ENCODE measurements at regions not wholly inside any gene's neighbourhood (a gene's known extent, or its start where the extent isn't known, plus 50 kb on each side); places are given as distances from the start of the nearest gene placed in this dataset.

- Histone ChIP-seq H4K20me1 (ENCODE audit: control insufficient read depth, extremely low read depth, insufficient read depth, low read length) (no peaks in the 10 kb centered on the region), H3K27ac (ENCODE audit: control insufficient read depth, insufficient read depth, low read length) (no peak overlapping the region), H3K36me3 (ENCODE audit: control insufficient read depth in 2 of 2, extremely low read depth in 1 of 2, insufficient read depth in 2 of 2, low read length in 2 of 2) (no peaks in the 10 kb centered on the region), H2AFZ (ENCODE audit: control insufficient read depth, low read length) (no peak overlapping the region), H3K4me3 (ENCODE audit: control insufficient read depth in 2 of 3, extremely low read depth in 1 of 3, insufficient read depth in 2 of 3, low read depth in 1 of 3, low read length in 3 of 3) (no peak overlapping the region), H3K4me1 (ENCODE audit: control insufficient read depth, extremely low read depth, insufficient read depth, low read length) (no peaks in the 10 kb centered on the region), H3K79me2 (ENCODE audit: control insufficient read depth, insufficient read depth, low read length) (no peaks in the 10 kb centered on the region), H3K4me2 (ENCODE audit: control insufficient read depth, extremely low read depth, insufficient read depth, low read depth, low read length) (no peak overlapping the region), H3K9me1 (ENCODE audit: control insufficient read depth, extremely low read depth, insufficient read depth, low read length) (no peaks in the 10 kb centered on the region), H3K9ac (ENCODE audit: control insufficient read depth, extremely low read depth, insufficient read depth, low read length) (no peak overlapping the region), H3K27me3 (ENCODE audit: control insufficient read depth, extremely low read depth, insufficient read depth, low read length) (no peaks in the 10 kb centered on the region), H3K9me3 (ENCODE audit: control insufficient read depth, low read depth, low read length) (no peaks in the 10 kb centered on the region)
- dilution Hi-C loops (cut with MboI; ENCODE audit: extremely low pct_ligation_motif_present, low sequenced_read_pairs), result no loop called here
- DNase-seq (ENCODE audit: low read depth, low spot score) (no peak), FAIRE-seq (no peak)
- TF ChIP-seq EZH2 (IDR thresholded peaks at IDR 0.05; ENCODE audit: low read length), result no peak
- TF ChIP-seq CTCF (optimal IDR thresholded peaks at IDR 0.05 in 1 of 3, IDR thresholded peaks at IDR 0.05 in 1 of 3, conservative IDR thresholded peaks at IDR 0.05 in 1 of 3; ENCODE audit: extremely low read depth in 1 of 3, insufficient read depth in 2 of 3, low read length in 3 of 3), result no peak
Measured at GRCh38 chr5:67610186-67610912, 413.8 kb upstream of the CD180 start.

DNA sequence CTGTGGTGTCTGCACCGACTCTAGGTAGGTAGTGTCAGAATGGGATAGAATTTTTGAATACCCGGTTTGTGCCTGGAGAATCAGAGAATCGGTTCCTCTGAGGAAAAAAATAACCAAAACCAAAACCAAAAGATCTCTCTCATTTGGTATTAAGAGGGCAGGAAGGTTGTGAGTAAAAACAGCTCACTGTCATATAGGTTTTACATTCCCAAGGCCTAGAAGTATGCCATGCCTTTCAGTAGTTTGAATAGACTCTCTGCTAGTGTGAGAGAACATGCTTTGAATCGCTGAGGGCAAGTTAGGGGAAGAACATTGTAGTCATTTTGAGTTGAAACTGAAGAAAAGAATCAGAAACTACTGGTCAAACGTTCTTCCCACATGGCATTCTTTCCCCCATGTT is 411.4 kb upstream of the CD180 start:
- TF ChIP-seq CTCF (optimal IDR thresholded peaks at IDR 0.05 in 1 of 3, IDR thresholded peaks at IDR 0.05 in 1 of 3, conservative IDR thresholded peaks at IDR 0.05 in 1 of 3; ENCODE audit: extremely low read depth in 1 of 3, insufficient read depth in 2 of 3, low read length in 3 of 3), result no peak
- no peak for TF ChIP-seq EZH2 (IDR thresholded peaks at IDR 0.05; ENCODE audit: low read length)
- H3K9ac ChIP-seq (ENCODE audit: control insufficient read depth, extremely low read depth, insufficient read depth, low read length), result no peak overlapping the region
- no peak overlapping the region for H2AFZ ChIP-seq (ENCODE audit: control insufficient read depth, low read length)
- no peaks in the 10 kb centered on the region for H3K9me1 ChIP-seq (ENCODE audit: control insufficient read depth, extremely low read depth, insufficient read depth, low read length)
- H3K4me2 ChIP-seq (ENCODE audit: control insufficient read depth, extremely low read depth, insufficient read depth, low read depth, low read length), result no peak overlapping the region
- no peaks in the 10 kb centered on the region for H3K27me3 ChIP-seq (ENCODE audit: control insufficient read depth, extremely low read depth, insufficient read depth, low read length)
- H3K4me3 ChIP-seq (ENCODE audit: control insufficient read depth in 2 of 3, extremely low read depth in 1 of 3, insufficient read depth in 2 of 3, low read depth in 1 of 3, low read length in 3 of 3), result no peak overlapping the region
- DNase-seq (ENCODE audit: low read depth, low spot score), result no peak
- no peaks in the 10 kb centered on the region for H3K79me2 ChIP-seq (ENCODE audit: control insufficient read depth, insufficient read depth, low read length)
- H3K4me1 ChIP-seq (ENCODE audit: control insufficient read depth, extremely low read depth, insufficient read depth, low read length), result no peaks in the 10 kb centered on the region
- no peaks in the 10 kb centered on the region for H4K20me1 ChIP-seq (ENCODE audit: control insufficient read depth, extremely low read depth, insufficient read depth, low read length)
- no peak overlapping the region for H3K27ac ChIP-seq (ENCODE audit: control insufficient read depth, insufficient read depth, low read length)
- H3K9me3 ChIP-seq (ENCODE audit: control insufficient read depth, low read depth, low read length), result no peaks in the 10 kb centered on the region
- no peak for FAIRE-seq
- dilution Hi-C loops (cut with MboI; ENCODE audit: extremely low pct_ligation_motif_present, low sequenced_read_pairs), result no loop called here
- no peaks in the 10 kb centered on the region for H3K36me3 ChIP-seq (ENCODE audit: control insufficient read depth in 2 of 2, extremely low read depth in 1 of 2, insufficient read depth in 2 of 2, low read length in 2 of 2)
